Gastroesophageal sphincter (tissue), 3 donors: ENCODE measurements at regions not wholly inside any gene's neighbourhood (a gene's known extent, or its start where the extent isn't known, plus 50 kb on each side); places are given as distances from the start of the nearest gene placed in this dataset.

Source experiments
- POLR2A ChIP-seq, 2 donors: fragments of 450-650 bp; IDR thresholded peaks; one replicate each; pipeline ENCODE4 v1.6.1; 2017; ENCODE audit warnings: antibody characterized with exemption in 2 of 2, mild to moderate bottlenecking in 2 of 2, moderate library complexity in 1 of 2
- TF ChIP-seq, protein P1 (sequence below), 4 experiments: fragments of 200-600 bp in 2 of 4; fragments of 450-650 bp in 2 of 4; sonication (generic) in 1 of 4; IDR thresholded peaks; one replicate each; pipeline ENCODE4 v1.5.1; 2017 to 2019; ENCODE audit warnings: antibody characterized with exemption in 4 of 4, mild to moderate bottlenecking in 2 of 4, moderate library complexity in 2 of 4

DNA sequence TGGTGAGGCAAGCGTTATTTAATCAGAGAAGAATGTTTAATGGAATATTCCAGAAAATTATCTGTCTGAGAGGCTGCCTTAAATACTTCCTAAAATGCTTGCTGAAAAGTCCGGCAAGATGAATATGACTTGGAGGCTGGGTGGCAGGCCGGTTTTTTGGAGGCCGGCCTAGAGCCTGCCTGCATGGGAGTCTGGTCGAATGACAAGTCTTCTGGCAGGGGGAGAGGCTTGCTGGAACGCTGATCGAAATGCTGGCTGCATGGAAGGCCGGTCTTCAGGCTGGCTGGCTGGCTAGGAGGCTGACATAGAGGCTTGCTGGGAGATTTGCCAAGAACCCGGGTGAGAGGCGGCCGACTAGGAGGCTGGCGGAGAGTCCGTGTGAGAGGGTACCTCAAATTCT lies 135.7 kb downstream of the OR13A1 start:
- TF ChIP-seq POLR2A (IDR thresholded peaks at IDR 0.05), result no peak
- TF ChIP-seq, protein P1, sequence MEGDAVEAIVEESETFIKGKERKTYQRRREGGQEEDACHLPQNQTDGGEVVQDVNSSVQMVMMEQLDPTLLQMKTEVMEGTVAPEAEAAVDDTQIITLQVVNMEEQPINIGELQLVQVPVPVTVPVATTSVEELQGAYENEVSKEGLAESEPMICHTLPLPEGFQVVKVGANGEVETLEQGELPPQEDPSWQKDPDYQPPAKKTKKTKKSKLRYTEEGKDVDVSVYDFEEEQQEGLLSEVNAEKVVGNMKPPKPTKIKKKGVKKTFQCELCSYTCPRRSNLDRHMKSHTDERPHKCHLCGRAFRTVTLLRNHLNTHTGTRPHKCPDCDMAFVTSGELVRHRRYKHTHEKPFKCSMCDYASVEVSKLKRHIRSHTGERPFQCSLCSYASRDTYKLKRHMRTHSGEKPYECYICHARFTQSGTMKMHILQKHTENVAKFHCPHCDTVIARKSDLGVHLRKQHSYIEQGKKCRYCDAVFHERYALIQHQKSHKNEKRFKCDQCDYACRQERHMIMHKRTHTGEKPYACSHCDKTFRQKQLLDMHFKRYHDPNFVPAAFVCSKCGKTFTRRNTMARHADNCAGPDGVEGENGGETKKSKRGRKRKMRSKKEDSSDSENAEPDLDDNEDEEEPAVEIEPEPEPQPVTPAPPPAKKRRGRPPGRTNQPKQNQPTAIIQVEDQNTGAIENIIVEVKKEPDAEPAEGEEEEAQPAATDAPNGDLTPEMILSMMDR (IDR thresholded peaks at IDR 0.05), result no peak
